GM12878 (cell line): ENCODE measurements at regions not wholly inside any gene's neighbourhood (a gene's known extent, or its start where the extent isn't known, plus 50 kb on each side); places are given as distances from the start of the nearest gene placed in this dataset.

Source experiments
- ATAC-seq: fragments of 200-7000 bp; cut with Tn5 transposase; 3 replicates; pipeline ENCODE4 v1.9.1; 2020; ENCODE audit warnings: mild to moderate bottlenecking, moderate library complexity
- BruUV-seq: library from RNA; stranded (reverse); fragments of 400-500 nt; replicated peaks from 2 replicates; lab custom pipeline; 2021; lab: Mats Ljungman, UMichigan
- CTCF ChIA-PET: fragments of 300-600 bp; sonication (Branson Sonifier 250); formaldehyde crosslinking; extraction: SDS; loops from one replicate; lab custom pipeline; 2021; ENCODE audit warnings: inconsistent platforms; lab: Yijun Ruan, JAX
- POLR2A ChIA-PET: fragments of 350-600 bp; formaldehyde crosslinking; extraction: SDS; loops from one replicate; lab custom pipeline; 2021; ENCODE audit warnings: inconsistent platforms; lab: Charles Lee
- RAD21 ChIA-PET: fragments of 300-600 bp; sonication (Branson Sonifier 250); formaldehyde crosslinking; loops from one replicate; lab custom pipeline; 2023; ENCODE audit warnings: antibody characterized with exemption; ENCODE audit not compliant: unreplicated experiment; lab: Charles Lee
- SMC1A ChIA-PET: fragments of 300-600 bp; sonication (Branson Sonifier 250); formaldehyde crosslinking; loops from one replicate; lab custom pipeline; 2023; ENCODE audit not compliant: unreplicated experiment, uncharacterized antibody; lab: Charles Lee
- DNase-seq: peaks from one replicate; pipeline ENCODE4 v3.0.0-alpha.2; 2011; ENCODE audit warnings: low read depth, low spot score
- FAIRE-seq: peaks from 3 replicates; lab custom pipeline; 2011; peaks lifted over from hg19 to GRCh38; lab: Jason Lieb, UNC
- H2AFZ ChIP-seq: 2 replicates; pipeline ENCODE4 v1.6.0; 2011; ENCODE audit warnings: low read depth, low read length, control low read depth; ENCODE audit not compliant: control insufficient read depth
- H3K27ac ChIP-seq: 2 replicates; pipeline ENCODE4 v1.5.1; 2011; ENCODE audit warnings: control low read depth; ENCODE audit not compliant: control insufficient read depth, insufficient read depth
- H3K27me3 ChIP-seq, 2 experiments: replicated peaks in 1 of 2; 2 replicates each; pipeline versions ENCODE4 v1.6.0 to v1.6.1; 2011; ENCODE audit warnings: low read length in 1 of 2; ENCODE audit not compliant: control insufficient read depth in 2 of 2, insufficient read depth in 2 of 2
- H3K36me3 ChIP-seq, 2 experiments: 2 replicates each; pipeline ENCODE4 v1.5.1; 2011; ENCODE audit warnings: low read length in 1 of 2; ENCODE audit not compliant: control insufficient read depth in 2 of 2, insufficient read depth in 2 of 2
- H3K4me1 ChIP-seq: 2 replicates; pipeline ENCODE4 v1.6.1; 2011; ENCODE audit warnings: mild to moderate bottlenecking, low read length, moderate library complexity, mixed read lengths; ENCODE audit not compliant: control insufficient read depth, insufficient read depth
- H3K4me2 ChIP-seq: 2 replicates; pipeline ENCODE4 v1.6.0; 2011; ENCODE audit warnings: control low read depth; ENCODE audit not compliant: control insufficient read depth, insufficient read depth
- H3K4me3 ChIP-seq: fragments of 200-600 bp; sonication (generic); 2 replicates; pipeline ENCODE4 v1.5.1; 2016
- H3K79me2 ChIP-seq: 2 replicates; pipeline ENCODE4 v1.6.0; 2011; ENCODE audit warnings: low read length; ENCODE audit not compliant: control insufficient read depth, insufficient read depth
- H3K9ac ChIP-seq: 2 replicates; pipeline ENCODE4 v1.8.0; 2011; ENCODE audit warnings: low read length, control low read depth, mixed read lengths; ENCODE audit not compliant: control insufficient read depth, insufficient read depth
- H3K9me3 ChIP-seq: replicated peaks from 3 replicates; pipeline ENCODE4 v1.5.1; 2011; ENCODE audit warnings: mild to moderate bottlenecking, low read length; ENCODE audit not compliant: control insufficient read depth, insufficient read depth
- H4K20me1 ChIP-seq: 2 replicates; pipeline ENCODE4 v1.6.0; 2011; ENCODE audit not compliant: control insufficient read depth, insufficient read depth
- BACH1 ChIP-seq: fragments of 450-650 bp; IDR thresholded peaks from 2 replicates; pipeline ENCODE4 v1.6.1; 2017; ENCODE audit warnings: mild to moderate bottlenecking, borderline replicate concordance
- BHLHE40 ChIP-seq, 2 experiments: fragments of 450-650 bp in 1 of 2; IDR thresholded peaks; 2 replicates each; pipeline ENCODE4 v1.6.1; 2011 to 2017; ENCODE audit warnings: low read depth in 2 of 2, borderline replicate concordance in 1 of 2, improper control_type of control experiment in 1 of 2, low read length in 1 of 2, mild to moderate bottlenecking in 1 of 2
- FOXM1 ChIP-seq: IDR thresholded peaks from 2 replicates; pipeline ENCODE4 v1.6.1; 2012; ENCODE audit warnings: low read depth, mild to moderate bottlenecking, inconsistent platforms, low read length, moderate library complexity
- IKZF2 ChIP-seq, 2 experiments: fragments of 450-650 bp; IDR thresholded peaks; 2 replicates each; pipeline ENCODE4 v1.6.1; 2017; ENCODE audit warnings: mild to moderate bottlenecking in 2 of 2, moderate library complexity in 2 of 2
- MTA3 ChIP-seq: IDR thresholded peaks from 2 replicates; pipeline ENCODE4 v1.6.1; 2012; ENCODE audit warnings: low read length, inconsistent platforms, borderline replicate concordance
- POLR2A ChIP-seq: IDR thresholded peaks from 2 replicates; pipeline ENCODE4 v1.6.1; 2011; ENCODE audit warnings: low read depth, mild to moderate bottlenecking, low read length
- TCF3 ChIP-seq: IDR thresholded peaks from 2 replicates; pipeline ENCODE4 v1.6.1; 2012; ENCODE audit warnings: low read depth, mild to moderate bottlenecking, low read length, borderline replicate concordance; ENCODE audit not compliant: insufficient read depth
- USF1 ChIP-seq: IDR thresholded peaks from 2 replicates; pipeline ENCODE4 v1.6.1; 2011; ENCODE audit warnings: borderline replicate concordance, low read depth, mild to moderate bottlenecking, moderate library complexity, mixed read lengths, low read length; ENCODE audit not compliant: insufficient read depth; ENCODE audit errors: extremely low read length
- ZBED1 ChIP-seq: IDR thresholded peaks from 2 replicates; pipeline ENCODE4 v1.6.1; 2016; ENCODE audit warnings: borderline replicate concordance
- ZNF274 ChIP-seq: IDR thresholded peaks from one replicate; pipeline ENCODE4 v1.8.0; 2011; ENCODE audit not compliant: insufficient read length, insufficient read depth
- ZSCAN29 ChIP-seq: fragments of 450-650 bp; IDR thresholded peaks from 2 replicates; pipeline ENCODE4 v1.6.1; 2017; ENCODE audit warnings: mild to moderate bottlenecking, moderate library complexity
- WGBS: methylation state at CpG from one replicate; pipeline ENCODE4 v1.1.6; 2016; ENCODE audit warnings: low lambda C conversion rate; ENCODE audit not compliant: insufficient replicate concordance, insufficient coverage; ENCODE audit errors: missing lambda C conversion rate; 5-methylcytosine and 5-hydroxymethylcytosine counted together
- in situ Hi-C: fragments of 300-500 bp; cut with MboI; formaldehyde crosslinking; loops from 9 replicates; pipeline ENCODE4 v1.14.3; 2018; ENCODE audit warnings: mixed read lengths
- intact Hi-C: fragments of 100-400 bp; cut with micrococcal nuclease; formaldehyde crosslinking; loops from one replicate; pipeline ENCODE4 v1.14.2; 2022; ENCODE audit not compliant: unreplicated experiment
- TF ChIP-seq, protein P1 (sequence below): fragments of 450-650 bp; IDR thresholded peaks from 2 replicates; pipeline ENCODE4 v1.6.1; 2018; ENCODE audit warnings: borderline replicate concordance, mild to moderate bottlenecking; ENCODE audit not compliant: partially characterized antibody

- no peak overlapping the region for H2AFZ ChIP-seq
- no peaks in the 10 kb centered on the region for H3K79me2 ChIP-seq
- no peaks in the 10 kb centered on the region for H3K4me1 ChIP-seq
- no peak for TF ChIP-seq FOXM1
- TF ChIP-seq, protein P1, sequence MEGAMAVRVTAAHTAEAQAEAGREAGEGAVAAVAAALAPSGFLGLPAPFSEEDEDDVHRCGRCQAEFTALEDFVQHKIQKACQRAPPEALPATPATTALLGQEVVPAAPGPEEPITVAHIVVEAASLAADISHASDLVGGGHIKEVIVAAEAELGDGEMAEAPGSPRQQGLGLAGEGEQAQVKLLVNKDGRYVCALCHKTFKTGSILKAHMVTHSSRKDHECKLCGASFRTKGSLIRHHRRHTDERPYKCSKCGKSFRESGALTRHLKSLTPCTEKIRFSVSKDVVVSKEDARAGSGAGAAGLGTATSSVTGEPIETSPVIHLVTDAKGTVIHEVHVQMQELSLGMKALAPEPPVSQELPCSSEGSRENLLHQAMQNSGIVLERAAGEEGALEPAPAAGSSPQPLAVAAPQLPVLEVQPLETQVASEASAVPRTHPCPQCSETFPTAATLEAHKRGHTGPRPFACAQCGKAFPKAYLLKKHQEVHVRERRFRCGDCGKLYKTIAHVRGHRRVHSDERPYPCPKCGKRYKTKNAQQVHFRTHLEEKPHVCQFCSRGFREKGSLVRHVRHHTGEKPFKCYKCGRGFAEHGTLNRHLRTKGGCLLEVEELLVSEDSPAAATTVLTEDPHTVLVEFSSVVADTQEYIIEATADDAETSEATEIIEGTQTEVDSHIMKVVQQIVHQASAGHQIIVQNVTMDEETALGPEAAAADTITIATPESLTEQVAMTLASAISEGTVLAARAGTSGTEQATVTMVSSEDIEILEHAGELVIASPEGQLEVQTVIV = no peak
- TF ChIP-seq USF1 = no peak
- TF ChIP-seq POLR2A = no peak
- no peak for TF ChIP-seq BHLHE40 (IDR thresholded peaks at IDR 0.05; ENCODE audit: borderline replicate concordance in 1 of 2, low read depth in 2 of 2, low read length in 1 of 2)
- TF ChIP-seq MTA3 = no peak
- TF ChIP-seq BACH1 = no peak
- TF ChIP-seq ZBED1 = no peak
- no peak for TF ChIP-seq TCF3
- no peak for TF ChIP-seq ZSCAN29
- no peak for TF ChIP-seq IKZF2 (IDR thresholded peaks at IDR 0.05)
- no peak for TF ChIP-seq ZNF274
- ChIA-PET POLR2A (no interaction called here), CTCF (no interaction called here), RAD21 (no interaction called here), SMC1A (no interaction called here)
- no peaks in the 10 kb centered on the region for H3K9me3 ChIP-seq
- H3K4me3 ChIP-seq = no peak overlapping the region
- BruUV-seq = no TSS peak
- no peak overlapping the region for H3K4me2 ChIP-seq
- no peaks in the 10 kb centered on the region for H3K27me3 ChIP-seq
- ATAC-seq (no peak), DNase-seq (no peak), FAIRE-seq (no peak)
- in situ Hi-C loops = no loop called here
- 24% methylated on average over 3 of the region's 3 CpGs for WGBS
- intact Hi-C loops = no loop called here
- H3K36me3 ChIP-seq = no peaks in the 10 kb centered on the region
- H3K9ac ChIP-seq = no peak overlapping the region
- H3K27ac ChIP-seq = no peak overlapping the region
- no peaks in the 10 kb centered on the region for H4K20me1 ChIP-seq
These were observed 730.9 kb upstream of the ADGRL2 start for GRCh38 chr1:81069856-81070255.
